GM23338 (cell line): ENCODE measurements at regions not wholly inside any gene's neighbourhood (a gene's known extent, or its start where the extent isn't known, plus 50 kb on each side); places are given as distances from the start of the nearest gene placed in this dataset.

ENCODE experiments used
- ATAC-seq: fragments of 200-7000 bp; cut with Tn5 transposase; 3 replicates; pipeline ENCODE4 v1.9.1; 2020
- DNase-seq: peaks from one replicate; pipeline ENCODE4 v3.0.0-alpha.2; 2015; ENCODE audit warnings: low spot score
- H2AFZ ChIP-seq: fragments of 200-600 bp; sonication (generic); 2 replicates; pipeline ENCODE4 v1.8.0; 2016; ENCODE audit warnings: antibody characterized with exemption, mild to moderate bottlenecking, moderate library complexity
- H3F3A ChIP-seq: fragments of 200-600 bp; sonication (generic); replicated peaks from 2 replicates; pipeline ENCODE4 v1.8.0; 2017; ENCODE audit warnings: antibody characterized with exemption, mixed run types, low read depth
- H3K27ac ChIP-seq: fragments of 200-600 bp; sonication (generic); 2 replicates; pipeline ENCODE4 v1.6.1; 2016; ENCODE audit warnings: low read depth
- H3K27me3 ChIP-seq: fragments of 200-600 bp; sonication (generic); 2 replicates; pipeline ENCODE4 v1.8.0; 2016; ENCODE audit warnings: mild to moderate bottlenecking, mixed run types, moderate library complexity; ENCODE audit not compliant: insufficient read depth
- H3K36me3 ChIP-seq: fragments of 200-600 bp; sonication (generic); 2 replicates; pipeline ENCODE4 v1.8.0; 2016; ENCODE audit warnings: mild to moderate bottlenecking; ENCODE audit not compliant: insufficient read depth
- H3K4me1 ChIP-seq: fragments of 200-600 bp; sonication (generic); 2 replicates; pipeline ENCODE4 v1.8.0; 2016; ENCODE audit warnings: mild to moderate bottlenecking, moderate library complexity; ENCODE audit not compliant: insufficient read depth
- H3K4me2 ChIP-seq: fragments of 200-600 bp; sonication (generic); 2 replicates; pipeline ENCODE4 v1.7.1; 2017; ENCODE audit warnings: mixed run types
- H3K4me3 ChIP-seq: fragments of 200-600 bp; sonication (generic); 2 replicates; pipeline ENCODE4 v1.6.1; 2016; ENCODE audit warnings: mixed run types
- H3K79me2 ChIP-seq: fragments of 200-600 bp; sonication (generic); replicated peaks from 2 replicates; pipeline ENCODE4 v1.8.0; 2017; ENCODE audit warnings: mild to moderate bottlenecking; ENCODE audit not compliant: insufficient read depth
- H3K9me2 ChIP-seq: fragments of 200-600 bp; sonication (generic); 2 replicates; pipeline ENCODE4 v1.8.0; 2017; ENCODE audit not compliant: insufficient read depth
- H4K20me1 ChIP-seq: fragments of 200-600 bp; sonication (generic); replicated peaks from 2 replicates; pipeline ENCODE4 v1.8.0; 2017; ENCODE audit warnings: mild to moderate bottlenecking; ENCODE audit not compliant: insufficient read depth
- H3K27ac Mint-ChIP-seq: 2 replicates; pipeline ENCODE4 v1.8.0; 2020; ENCODE audit warnings: inconsistent platforms, mild to moderate bottlenecking, moderate library complexity, mixed read lengths
- H3K27me3 Mint-ChIP-seq: 3 replicates; pipeline ENCODE4 v1.8.0; 2022; ENCODE audit warnings: low read depth, mild to moderate bottlenecking, moderate library complexity, mixed read lengths, inconsistent platforms; ENCODE audit not compliant: insufficient read depth, poor library complexity
- H3K36me3 Mint-ChIP-seq: 3 replicates; pipeline ENCODE4 v1.8.0; 2021; ENCODE audit warnings: low read depth, mild to moderate bottlenecking, inconsistent platforms, moderate library complexity, mixed read lengths
- H3K4me1 Mint-ChIP-seq: 3 replicates; pipeline ENCODE4 v1.8.0; 2020; ENCODE audit warnings: mild to moderate bottlenecking, inconsistent platforms, mixed read lengths
- H3K4me3 Mint-ChIP-seq: 3 replicates; pipeline ENCODE4 v1.8.0; 2021; ENCODE audit warnings: moderate library complexity, mild to moderate bottlenecking, inconsistent platforms, mixed read lengths
- H3K9me3 Mint-ChIP-seq: 3 replicates; pipeline ENCODE4 v1.8.0; 2020; ENCODE audit warnings: moderate library complexity, mild to moderate bottlenecking, inconsistent platforms, mixed read lengths
- CREB1 ChIP-seq: fragments of 250-450 bp; sonication (Bioruptor Pico); IDR thresholded peaks from 2 replicates; pipeline ENCODE4 v1.5.0; 2020; ENCODE audit warnings: low read depth, mild to moderate bottlenecking, moderate library complexity
- CTCF ChIP-seq, 2 experiments: fragments of 200-600 bp in 1 of 2; sonication (generic) in 1 of 2; conservative IDR thresholded peaks; 2 replicates each; pipeline versions ENCODE4 v1.5.1 to v1.6.1; 2016 to 2017; ENCODE audit warnings: antibody characterized with exemption in 2 of 2, low read depth in 2 of 2, mild to moderate bottlenecking in 2 of 2, moderate library complexity in 1 of 2
- ETS1 ChIP-seq: IDR thresholded peaks from 2 replicates; pipeline ENCODE4 v1.6.1; 2016; ENCODE audit warnings: antibody characterized with exemption
- EZH2 ChIP-seq: fragments of 200-600 bp; sonication (generic); IDR thresholded peaks from one replicate; pipeline ENCODE4 v1.8.0; 2017; ENCODE audit warnings: antibody characterized with exemption, mild to moderate bottlenecking, low read depth; ENCODE audit not compliant: unreplicated experiment
- EZH2phosphoT487 ChIP-seq: fragments of 200-600 bp; sonication (generic); IDR thresholded peaks from one replicate; pipeline ENCODE4 v1.8.1; 2018; ENCODE audit warnings: antibody characterized with exemption; ENCODE audit not compliant: unreplicated experiment
- REST ChIP-seq: IDR thresholded peaks from one replicate; pipeline ENCODE4 v1.6.1; 2018; ENCODE audit warnings: antibody characterized with exemption; ENCODE audit not compliant: unreplicated experiment
- STAT1 ChIP-seq: IDR thresholded peaks from one replicate; pipeline ENCODE4 v1.6.1; 2016; ENCODE audit warnings: antibody characterized with exemption; ENCODE audit not compliant: unreplicated experiment

GRCh38 chr16:80105160-80105559 lies 435.6 kb upstream of the DYNLRB2 start:
- Mint-ChIP-seq H3K4me1 (peaks cover 20% of the 10 kb centered on the region), H3K27me3 (peaks cover 8% of the 10 kb centered on the region), H3K27ac (no peak overlapping the region), H3K4me3 (no peak overlapping the region), H3K9me3 (no peaks in the 10 kb centered on the region; the same call in 2 of the 3 replicates), H3K36me3 (no peaks in the 10 kb centered on the region)
- H3K4me1 ChIP-seq: peaks cover 12% of the 10 kb centered on the region
- H3K27me3 ChIP-seq: no peaks in the 10 kb centered on the region
- H2AFZ ChIP-seq: peak overlapping the region; percentile 84
- H3K4me2 ChIP-seq: no peak overlapping the region
- no peaks in the 10 kb centered on the region for H3F3A ChIP-seq
- no peak for ATAC-seq
- no peaks in the 10 kb centered on the region for H3K9me2 ChIP-seq
- H3K36me3 ChIP-seq: no peaks in the 10 kb centered on the region
- H3K79me2 ChIP-seq: no peaks in the 10 kb centered on the region
- H3K27ac ChIP-seq: no peak overlapping the region
- TF ChIP-seq REST (no peak), EZH2 (no peak), ETS1 (no peak)
- H4K20me1 ChIP-seq: no peaks in the 10 kb centered on the region
- H3K4me3 ChIP-seq: no peak overlapping the region
- DNase-seq: no peak

GRCh38 chr16:80104401-80104800 lies 436.4 kb upstream of the DYNLRB2 start:
- H3K36me3 ChIP-seq: no peaks in the 10 kb centered on the region
- H3K4me2 ChIP-seq: peak overlapping the region; percentile 30; the same call in 1 of the 2 replicates
- no peaks in the 10 kb centered on the region for H3K27me3 ChIP-seq
- Mint-ChIP-seq H3K9me3 (no peaks in the 10 kb centered on the region; the same call in 2 of the 3 replicates), H3K4me3 (no peak overlapping the region), H3K4me1 (peaks cover 20% of the 10 kb centered on the region), H3K27me3 (peaks cover 8% of the 10 kb centered on the region), H3K36me3 (no peaks in the 10 kb centered on the region), H3K27ac (no peak overlapping the region)
- ATAC-seq (no peak), DNase-seq (peak; percentile 9)
- H3K79me2 ChIP-seq: no peaks in the 10 kb centered on the region
- H3K4me1 ChIP-seq: peaks cover 12% of the 10 kb centered on the region
- no peak overlapping the region for H3K27ac ChIP-seq
- peak overlapping the region; percentile 63 for H2AFZ ChIP-seq
- H3K9me2 ChIP-seq: no peaks in the 10 kb centered on the region
- no peaks in the 10 kb centered on the region for H3F3A ChIP-seq
- no peak overlapping the region for H3K4me3 ChIP-seq
- no peaks in the 10 kb centered on the region for H4K20me1 ChIP-seq
- TF ChIP-seq REST (no peak), EZH2phosphoT487 (no peak), CREB1 (CRISPR knock-in tag) (no peak), STAT1 (no peak), CTCF (conservative IDR thresholded peaks at IDR 0.05; ENCODE audit: low read depth in 2 of 2) (no peak; a peak in 1 of 4 replicates)
